Adrenal gland (tissue), 9 donors: ENCODE measurements at regions not wholly inside any gene's neighbourhood (a gene's known extent, or its start where the extent isn't known, plus 50 kb on each side); places are given as distances from the start of the nearest gene placed in this dataset.

Source experiments
- DNase-seq, 7 donors: peaks; one replicate each; pipeline ENCODE4 v3.0.0-alpha.2; 2019 to 2020
- H3K27ac ChIP-seq, 5 donors: fragments of 200-600 bp; sonication (generic) in 4 of 5; 1 replicate in 3 of 5; 2 replicates in 2 of 5; pipeline versions ENCODE4 v1.5.1 to v1.8.0; 2016 to 2020; ENCODE audit warnings: mild to moderate bottlenecking in 1 of 5
- H3K27me3 ChIP-seq: fragments of 200-600 bp; 2 replicates; pipeline ENCODE4 v1.8.0; 2021
- H3K36me3 ChIP-seq, 2 donors: fragments of 200-600 bp; replicated peaks in 1 of 2; 1 replicate in 1 of 2; 2 replicates in 1 of 2; pipeline versions ENCODE4 v1.5.1 to v1.8.0; 2018 to 2022
- H3K4me1 ChIP-seq, 2 donors: fragments of 200-600 bp; replicated peaks in 1 of 2; 1 replicate in 1 of 2; 2 replicates in 1 of 2; pipeline versions ENCODE4 v1.5.1 to v1.8.0; 2018 to 2021
- H3K4me3 ChIP-seq, 4 donors: fragments of 200-600 bp; sonication (generic) in 3 of 4; one replicate each; pipeline ENCODE4 v1.5.1; 2016 to 2018
- H3K9me3 ChIP-seq, 3 donors: fragments of 200-600 bp; sonication (generic) in 1 of 3; replicated peaks in 1 of 3; 1 replicate in 2 of 3; 2 replicates in 1 of 3; pipeline versions ENCODE4 v1.5.1 to v1.8.0; 2016 to 2021
- CTCF ChIP-seq, 6 experiments: fragments of 450-650 bp in 4 of 6; fragments of 200-600 bp in 2 of 6; sonication (generic) in 1 of 6; IDR thresholded peaks; 1 replicate in 5 of 6; 2 replicates in 1 of 6; pipeline versions ENCODE4 v1.5.1 to v1.8.0; 2016 to 2021; ENCODE audit warnings: antibody characterized with exemption in 6 of 6, mild to moderate bottlenecking in 2 of 6, moderate library complexity in 1 of 6
- POLR2A ChIP-seq, 2 donors: fragments of 450-650 bp; IDR thresholded peaks; one replicate each; pipeline ENCODE4 v1.6.1; 2017; ENCODE audit warnings: antibody characterized with exemption in 2 of 2, mild to moderate bottlenecking in 2 of 2, moderate library complexity in 1 of 2
- WGBS, 4 donors: extraction: QIAGEN DNeasy Blood & Tissue Kit in 2 of 4; methylation state at CpG; one replicate each; pipeline versions ENCODE4 v1.1.5 to v1.1.7; 2013 to 2017; 5-methylcytosine and 5-hydroxymethylcytosine counted together
- intact Hi-C, 2 donors: fragments of 100-400 bp; cut with DNase I; formaldehyde crosslinking; loops; one replicate each; pipeline versions ENCODE4 v1.14.1 to v1.15.0; 2022 to 2023
- donor health status: healthy with polysubstance abuse.
- donor health status: Bipolar disorder and iron deficiency.
- donor health status: DM: yes; HTN: yes; CAD: no.
- donor health status: DM: no; HTN: no; CAD: no.
- donor health status: DM: no; HTN: no; CAD: no.

DNA sequence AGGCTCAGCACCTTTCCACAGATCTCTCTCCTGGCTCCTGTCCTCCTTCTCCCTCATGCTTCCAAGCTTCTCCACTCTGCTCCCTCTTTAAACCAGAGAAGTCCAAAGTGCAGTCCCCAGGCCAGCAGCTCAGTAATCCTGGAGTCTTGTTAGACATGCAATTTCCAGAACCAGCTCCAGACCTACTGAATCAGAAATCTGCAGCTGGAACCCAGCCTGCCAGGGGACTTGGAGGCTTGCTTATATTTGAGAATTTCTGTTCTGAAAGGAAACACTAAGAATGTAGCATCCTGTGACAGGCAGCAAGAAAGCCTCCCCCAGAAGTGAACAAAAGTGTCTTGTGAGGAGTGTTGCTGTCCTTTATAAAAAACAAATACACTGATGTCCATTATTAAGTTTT, 438.1 kb downstream of the BCKDHB start:
- TF ChIP-seq CTCF (IDR thresholded peaks at IDR 0.05) (no peak), POLR2A (IDR thresholded peaks at IDR 0.05) (no peak)
- Histone ChIP-seq H3K4me3 (no peak overlapping the region), H3K9me3 (no peaks in the 10 kb centered on the region), H3K4me1 (no peaks in the 10 kb centered on the region), H3K27me3 (no peaks in the 10 kb centered on the region), H3K27ac (no peak overlapping the region), H3K36me3 (no peaks in the 10 kb centered on the region)
- intact Hi-C loops: no loop called here
- DNase-seq: no peak

DNA sequence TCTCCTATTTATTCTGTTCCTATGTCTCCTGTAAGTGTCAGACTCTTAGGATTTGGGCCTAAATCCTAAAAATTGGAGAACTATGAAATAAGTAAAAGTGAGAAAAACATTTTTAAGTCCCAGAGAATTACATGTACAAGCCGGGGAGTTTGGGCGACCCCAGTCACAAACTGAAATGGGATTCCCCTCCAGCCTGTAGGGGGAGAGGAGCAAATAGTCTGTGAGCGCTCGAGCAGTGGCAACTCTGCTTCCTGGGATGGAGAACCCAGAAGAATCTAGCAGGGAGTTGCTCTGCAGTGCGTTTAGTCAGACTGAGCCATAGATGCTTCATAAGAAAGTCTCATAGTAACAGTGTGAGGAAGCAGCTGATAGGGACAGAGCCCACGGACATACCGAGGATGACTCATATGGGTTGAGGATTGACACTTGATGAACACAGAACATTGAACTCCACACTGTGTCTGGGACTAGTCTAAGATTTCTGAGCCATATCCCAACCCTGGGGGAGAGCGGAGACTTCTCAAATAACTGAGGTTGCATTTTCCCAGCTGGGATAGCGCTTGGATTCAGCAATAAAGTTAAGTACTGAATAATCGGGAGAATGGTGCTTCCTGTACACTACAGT, 437.2 kb downstream of the BCKDHB start:
- no peaks in the 10 kb centered on the region for H3K9me3 ChIP-seq
- TF ChIP-seq CTCF (IDR thresholded peaks at IDR 0.05) (no peak), POLR2A (IDR thresholded peaks at IDR 0.05) (no peak)
- DNase-seq: no peak
- H3K27ac ChIP-seq: no peak overlapping the region
- no peak overlapping the region for H3K4me3 ChIP-seq
- H3K4me1 ChIP-seq: no peaks in the 10 kb centered on the region
- H3K27me3 ChIP-seq: no peaks in the 10 kb centered on the region
- no peaks in the 10 kb centered on the region for H3K36me3 ChIP-seq
- intact Hi-C loops: no loop called here
- WGBS, 4 donors: 79 to 87% (median 85%) methylated on average over 10 of the region's 10 CpGs

GRCh38 chr6:80543151-80543550, 436.7 kb downstream of the BCKDHB start:
- Histone ChIP-seq H3K27me3 (no peaks in the 10 kb centered on the region), H3K4me3 (no peak overlapping the region), H3K4me1 (no peaks in the 10 kb centered on the region), H3K9me3 (no peaks in the 10 kb centered on the region), H3K27ac (no peak overlapping the region), H3K36me3 (no peaks in the 10 kb centered on the region)
- TF ChIP-seq POLR2A (IDR thresholded peaks at IDR 0.05): no peak
- TF ChIP-seq CTCF (IDR thresholded peaks at IDR 0.05): no peak
- intact Hi-C loops: no loop called here
- WGBS, 4 donors: 76 to 89% (median 84%) methylated on average over 1 of the region's 1 CpG
- DNase-seq: no peak

- no peak overlapping the region for H3K27ac ChIP-seq
- intact Hi-C loops: no loop called here
- no peaks in the 10 kb centered on the region for H3K36me3 ChIP-seq
- no peak for DNase-seq
- H3K4me3 ChIP-seq: no peak overlapping the region
- 36 to 57% (median 53%) methylated on average over 3 of the region's 3 CpGs for WGBS, 4 donors
- H3K4me1 ChIP-seq: no peaks in the 10 kb centered on the region
- no peaks in the 10 kb centered on the region for H3K27me3 ChIP-seq
- no peak for TF ChIP-seq POLR2A (IDR thresholded peaks at IDR 0.05)
- TF ChIP-seq CTCF (IDR thresholded peaks at IDR 0.05): no peak
- H3K9me3 ChIP-seq: no peaks in the 10 kb centered on the region
Measured at GRCh38 chr6:80541886-80542285, 435.4 kb downstream of the BCKDHB start.
